SH-SY5Y (cell line): ENCODE measurements at regions not wholly inside any gene's neighbourhood (a gene's known extent, or its start where the extent isn't known, plus 50 kb on each side); places are given as distances from the start of the nearest gene placed in this dataset.

Experiments
- GATA2 ChIP-seq: IDR thresholded peaks from 2 replicates; pipeline ENCODE4 v1.6.1; 2011; ENCODE audit warnings: mild to moderate bottlenecking, low read depth, low read length
- GATA3 ChIP-seq: IDR thresholded peaks from 2 replicates; pipeline ENCODE4 v1.6.1; 2011; ENCODE audit warnings: low read depth, mild to moderate bottlenecking, low read length, moderate library complexity

- TF ChIP-seq GATA2 (no peak), GATA3 (no peak)
These were observed 303.4 kb upstream of the NRXN1 start for GRCh38 chr2:51335087-51336058.

DNA sequence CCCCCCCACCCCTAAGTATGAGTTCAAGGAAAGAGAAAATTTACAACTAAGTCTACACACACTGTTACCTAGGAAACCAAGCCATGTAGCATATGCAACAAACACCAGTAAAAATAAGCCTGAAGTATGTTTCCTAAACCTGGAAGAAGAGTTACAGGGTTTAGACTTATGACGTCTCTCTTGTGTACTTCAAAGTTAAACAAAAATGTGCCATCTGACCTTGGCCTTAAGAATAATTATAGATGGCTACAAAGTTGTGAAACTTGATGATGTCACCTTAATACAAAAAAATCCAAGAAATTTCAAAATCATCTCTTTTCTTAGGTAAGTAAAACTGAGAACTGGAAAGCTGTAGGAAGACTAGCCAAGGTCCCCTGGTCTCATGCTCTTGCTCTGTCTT is 297.6 kb upstream of the NRXN1 start:
- TF ChIP-seq GATA3 = no peak
- no peak for TF ChIP-seq GATA2

DNA sequence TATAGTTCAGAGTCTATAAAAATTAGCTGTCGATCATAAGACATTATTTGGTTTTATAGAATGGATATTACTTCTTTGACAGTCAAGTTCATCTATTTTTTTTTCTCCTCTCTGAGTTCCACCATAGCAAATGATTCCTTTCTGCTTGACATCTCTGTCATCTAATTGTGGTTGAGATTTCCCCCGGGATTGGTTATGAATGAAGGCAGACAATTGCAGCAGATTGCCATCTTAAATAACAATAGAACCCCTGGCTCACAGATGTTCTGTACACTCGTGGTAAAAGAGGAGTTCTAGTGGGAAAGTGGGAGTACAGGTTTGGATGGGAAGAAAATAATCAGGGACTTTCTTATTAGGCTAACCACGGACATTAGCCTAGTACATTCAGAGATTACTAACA is 292.1 kb upstream of the NRXN1 start:
- TF ChIP-seq GATA3 = no peak
- peak; percentile 13; the same call in 1 of the 2 replicates for TF ChIP-seq GATA2

DNA sequence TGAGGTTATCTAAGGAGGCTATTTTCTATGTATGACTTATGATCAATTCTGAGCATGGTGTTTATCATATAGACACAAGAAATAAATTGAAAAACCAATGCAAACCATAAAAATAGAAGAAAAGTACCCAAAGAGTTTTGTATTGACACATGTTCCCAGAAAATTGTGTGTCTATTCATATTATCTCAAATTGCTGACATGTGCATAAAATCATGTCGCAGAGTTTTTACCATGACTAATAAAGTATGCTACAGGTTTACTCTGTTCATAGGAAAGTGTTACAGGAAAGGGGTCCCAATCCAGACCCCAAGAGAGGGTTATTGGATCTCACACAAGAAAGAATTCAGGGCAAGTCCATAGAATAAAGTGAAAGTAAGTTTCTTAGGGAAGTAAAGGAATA is 290.7 kb upstream of the NRXN1 start:
- TF ChIP-seq GATA2 (no peak), GATA3 (no peak)

DNA sequence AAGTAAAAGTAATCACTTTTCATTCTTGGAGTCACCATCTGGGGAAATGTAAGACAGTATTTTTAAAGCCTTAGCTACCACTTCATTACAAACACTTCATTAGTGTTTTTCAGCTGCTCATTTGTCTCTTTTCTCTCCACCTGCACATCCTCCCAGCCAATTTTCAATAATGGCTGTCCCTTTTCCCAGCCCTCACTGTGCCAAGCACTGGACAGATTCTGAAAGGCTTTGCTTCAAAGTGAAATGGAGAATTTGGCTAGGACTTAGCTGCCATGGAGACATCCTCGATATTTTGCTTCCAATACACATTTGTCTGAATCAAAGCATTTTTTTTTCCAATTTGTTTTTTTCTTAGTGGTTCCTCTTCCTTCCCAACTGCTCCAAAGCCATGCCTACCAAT is 272.4 kb upstream of the NRXN1 start:
- no peak for TF ChIP-seq GATA2
- no peak for TF ChIP-seq GATA3

DNA sequence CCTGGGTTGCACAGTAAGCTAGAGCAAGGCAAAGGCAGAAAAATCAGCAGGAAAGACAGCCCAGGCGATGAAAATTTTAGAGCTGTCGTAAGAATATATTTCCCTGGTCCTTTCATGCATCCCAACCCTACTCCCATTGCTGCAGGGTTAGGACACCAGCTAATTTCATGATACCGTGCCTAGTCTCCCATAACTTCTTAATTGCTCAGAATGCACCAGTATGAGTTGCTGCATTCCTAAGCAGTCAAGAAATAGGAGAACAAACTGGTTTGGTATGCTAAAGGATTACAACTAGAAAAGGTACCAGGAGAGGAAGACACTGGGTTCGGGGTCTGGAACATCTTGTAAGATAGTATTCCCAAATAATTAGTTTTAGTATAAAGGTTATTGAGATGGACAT is 269.4 kb upstream of the NRXN1 start:
- TF ChIP-seq GATA2 (no peak), GATA3 (no peak)

- no peak for TF ChIP-seq GATA3
- TF ChIP-seq GATA2 = no peak
These were observed 267.4 kb upstream of the NRXN1 start for GRCh38 chr2:51299370-51299769.

DNA sequence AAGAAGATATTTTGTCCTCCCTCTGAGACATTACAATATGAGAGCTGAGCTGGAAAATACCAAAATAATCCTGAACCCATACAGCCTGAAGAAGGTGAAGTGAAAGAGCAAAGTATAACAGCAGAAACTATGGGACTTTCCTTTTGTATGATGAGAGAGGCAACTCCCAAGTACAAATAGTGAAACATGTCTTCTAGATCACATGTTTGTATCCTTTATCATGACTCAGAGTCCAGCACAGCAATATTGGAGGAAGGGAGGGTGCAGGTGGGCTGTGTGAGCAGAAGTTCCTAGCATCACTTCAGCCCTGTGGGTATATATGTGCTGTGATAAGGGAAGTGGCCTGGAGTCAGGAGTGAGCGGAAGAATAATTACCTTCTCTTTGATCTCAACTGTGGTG is 265.6 kb upstream of the NRXN1 start:
- TF ChIP-seq GATA3 = no peak
- no peak for TF ChIP-seq GATA2

GRCh38 chr2:51293566-51294200 is 261.8 kb upstream of the NRXN1 start:
- TF ChIP-seq GATA3 (no peak), GATA2 (no peak)

- TF ChIP-seq GATA3 (no peak), GATA2 (no peak)
These were observed 260.0 kb upstream of the NRXN1 start for GRCh38 chr2:51291762-51292551.

- TF ChIP-seq GATA2 = no peak
- TF ChIP-seq GATA3 = no peak
These were observed 258.8 kb upstream of the NRXN1 start for GRCh38 chr2:51290725-51291124.

GRCh38 chr2:51289045-51289444 is 257.1 kb upstream of the NRXN1 start:
- TF ChIP-seq GATA2 (no peak), GATA3 (no peak)

- TF ChIP-seq GATA2 (no peak), GATA3 (no peak)
These were observed 236.3 kb upstream of the NRXN1 start for GRCh38 chr2:51268191-51268590.

DNA sequence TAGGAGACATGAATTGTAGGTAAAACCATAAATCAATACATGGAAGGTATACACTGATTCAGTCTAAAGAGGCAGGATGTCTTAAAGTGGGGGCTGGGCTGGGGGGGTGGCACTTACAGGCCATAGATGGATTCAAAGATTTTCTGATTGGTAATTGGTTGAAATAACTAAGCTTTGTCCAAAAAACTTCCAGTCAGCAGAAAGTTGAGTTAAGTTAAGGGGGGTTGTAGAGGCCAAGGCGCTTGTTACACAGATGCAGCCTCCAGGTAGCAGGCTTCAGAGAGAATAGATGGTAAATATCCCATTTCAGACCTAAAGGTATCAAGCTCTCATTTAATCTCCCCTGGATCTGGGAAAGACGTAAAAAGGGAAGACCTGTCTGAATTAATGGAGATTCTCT is 233.6 kb upstream of the NRXN1 start:
- TF ChIP-seq GATA3 = no peak
- no peak for TF ChIP-seq GATA2
